PC-9 (cell line): ENCODE measurements at regions not wholly inside any gene's neighbourhood (a gene's known extent, or its start where the extent isn't known, plus 50 kb on each side); places are given as distances from the start of the nearest gene placed in this dataset.

ENCODE experiments used
- CTCF ChIP-seq: fragments of 200-600 bp; sonication (generic); conservative IDR thresholded peaks from 2 replicates; pipeline ENCODE4 v1.6.1; 2017; ENCODE audit warnings: mixed run types, antibody characterized with exemption, mild to moderate bottlenecking, moderate library complexity
- EZH2 ChIP-seq: fragments of 200-600 bp; sonication (generic); IDR thresholded peaks from 2 replicates; pipeline ENCODE4 v1.8.0; 2017; ENCODE audit warnings: antibody characterized with exemption, low read depth

GRCh38 chr7:155938129-155938528, 125.9 kb upstream of the SHH start:
- TF ChIP-seq CTCF (no peak), EZH2 (no peak)
